Neural progenitor cell (in vitro differentiated cells): ENCODE measurements at regions not wholly inside any gene's neighbourhood (a gene's known extent, or its start where the extent isn't known, plus 50 kb on each side); places are given as distances from the start of the nearest gene placed in this dataset.
A peak's percentile ranks its signal among the peaks of the same experiment; 100 is the strongest.

Source experiments
- DNase-seq: peaks from one replicate; pipeline ENCODE4 v3.0.0-alpha.2; 2016; ENCODE audit warnings: low spot score
- H2AFZ ChIP-seq: fragments of 200-600 bp; sonication (generic); replicated peaks from 2 replicates; pipeline ENCODE4 v1.6.1; 2016; ENCODE audit warnings: antibody characterized with exemption
- H3F3A ChIP-seq: fragments of 200-600 bp; sonication (generic); 2 replicates; pipeline ENCODE4 v1.6.1; 2016; ENCODE audit warnings: antibody characterized with exemption, low read depth
- H3K27ac ChIP-seq: fragments of 200-600 bp; sonication (generic); 2 replicates; pipeline ENCODE4 v1.5.1; 2016; ENCODE audit warnings: mild to moderate bottlenecking
- H3K27me3 ChIP-seq: fragments of 200-600 bp; sonication (generic); 2 replicates; pipeline ENCODE4 v1.6.1; 2016; ENCODE audit warnings: mild to moderate bottlenecking, moderate library complexity
- H3K36me3 ChIP-seq: fragments of 200-600 bp; sonication (generic); 2 replicates; pipeline ENCODE4 v1.5.1; 2016
- H3K4me1 ChIP-seq: fragments of 200-600 bp; sonication (generic); 2 replicates; pipeline ENCODE4 v1.6.1; 2016; ENCODE audit warnings: mixed run types
- H3K4me2 ChIP-seq: fragments of 200-600 bp; sonication (generic); 2 replicates; pipeline ENCODE4 v1.6.1; 2016
- H3K4me3 ChIP-seq: fragments of 200-600 bp; sonication (generic); 2 replicates; pipeline ENCODE4 v1.5.1; 2016
- H3K79me2 ChIP-seq: fragments of 200-600 bp; sonication (generic); 2 replicates; pipeline ENCODE4 v1.6.1; 2016; ENCODE audit warnings: low read depth
- H3K9ac ChIP-seq: fragments of 200-600 bp; sonication (generic); 2 replicates; pipeline ENCODE4 v1.6.1; 2016
- H3K9me3 ChIP-seq: fragments of 200-600 bp; sonication (generic); 2 replicates; pipeline ENCODE4 v1.5.1; 2016; ENCODE audit warnings: low read depth
- H4K20me1 ChIP-seq: fragments of 200-600 bp; sonication (generic); 2 replicates; pipeline ENCODE4 v1.6.1; 2016; ENCODE audit warnings: low read depth
- H3K27ac Mint-ChIP-seq: 3 replicates; pipeline ENCODE4 v1.8.0; 2021; ENCODE audit warnings: mixed read lengths
- H3K27me3 Mint-ChIP-seq: 2 replicates; pipeline ENCODE4 v1.8.0; 2022; ENCODE audit warnings: low read depth, mild to moderate bottlenecking, inconsistent platforms, moderate library complexity, mixed read lengths; ENCODE audit not compliant: insufficient read depth
- H3K36me3 Mint-ChIP-seq: 3 replicates; pipeline ENCODE4 v1.8.0; 2021; ENCODE audit warnings: mixed read lengths
- H3K4me1 Mint-ChIP-seq: 3 replicates; pipeline ENCODE4 v1.8.0; 2021; ENCODE audit warnings: mixed read lengths
- H3K4me3 Mint-ChIP-seq: 3 replicates; pipeline ENCODE4 v1.8.0; 2021; ENCODE audit warnings: mild to moderate bottlenecking, moderate library complexity, mixed read lengths
- H3K9me3 Mint-ChIP-seq: 3 replicates; pipeline ENCODE4 v1.8.0; 2020; ENCODE audit warnings: mixed read lengths
- EZH2 ChIP-seq: fragments of 200-600 bp; sonication (generic); IDR thresholded peaks from 2 replicates; pipeline ENCODE4 v1.6.1; 2017; ENCODE audit warnings: antibody characterized with exemption, mild to moderate bottlenecking, moderate library complexity
- EZH2phosphoT487 ChIP-seq: fragments of 200-600 bp; sonication (generic); IDR thresholded peaks from 2 replicates; pipeline ENCODE4 v1.6.1; 2017; ENCODE audit warnings: antibody characterized with exemption
- TF ChIP-seq, protein P1 (sequence below): fragments of 200-600 bp; sonication (generic); IDR thresholded peaks from 2 replicates; pipeline ENCODE4 v1.5.1; 2017; ENCODE audit warnings: antibody characterized with exemption, mild to moderate bottlenecking

GRCh38 chr1:30817077-30817438 lies 59.5 kb upstream of the LAPTM5 start:
- Histone ChIP-seq H3F3A (peaks cover 5% of the 10 kb centered on the region), H3K4me2 (peak overlapping the region; percentile 60), H4K20me1 (no peaks in the 10 kb centered on the region), H3K36me3 (no peaks in the 10 kb centered on the region), H3K27ac (no peak overlapping the region), H3K4me3 (no peak overlapping the region), H3K4me1 (peaks cover 49% of the 10 kb centered on the region), H3K9me3 (no peaks in the 10 kb centered on the region), H3K27me3 (no peaks in the 10 kb centered on the region), H3K79me2 (no peaks in the 10 kb centered on the region), H2AFZ (no peak overlapping the region), H3K9ac (no peak overlapping the region)
- TF ChIP-seq EZH2phosphoT487, result no peak
- no peak for TF ChIP-seq EZH2
- TF ChIP-seq, protein P1, sequence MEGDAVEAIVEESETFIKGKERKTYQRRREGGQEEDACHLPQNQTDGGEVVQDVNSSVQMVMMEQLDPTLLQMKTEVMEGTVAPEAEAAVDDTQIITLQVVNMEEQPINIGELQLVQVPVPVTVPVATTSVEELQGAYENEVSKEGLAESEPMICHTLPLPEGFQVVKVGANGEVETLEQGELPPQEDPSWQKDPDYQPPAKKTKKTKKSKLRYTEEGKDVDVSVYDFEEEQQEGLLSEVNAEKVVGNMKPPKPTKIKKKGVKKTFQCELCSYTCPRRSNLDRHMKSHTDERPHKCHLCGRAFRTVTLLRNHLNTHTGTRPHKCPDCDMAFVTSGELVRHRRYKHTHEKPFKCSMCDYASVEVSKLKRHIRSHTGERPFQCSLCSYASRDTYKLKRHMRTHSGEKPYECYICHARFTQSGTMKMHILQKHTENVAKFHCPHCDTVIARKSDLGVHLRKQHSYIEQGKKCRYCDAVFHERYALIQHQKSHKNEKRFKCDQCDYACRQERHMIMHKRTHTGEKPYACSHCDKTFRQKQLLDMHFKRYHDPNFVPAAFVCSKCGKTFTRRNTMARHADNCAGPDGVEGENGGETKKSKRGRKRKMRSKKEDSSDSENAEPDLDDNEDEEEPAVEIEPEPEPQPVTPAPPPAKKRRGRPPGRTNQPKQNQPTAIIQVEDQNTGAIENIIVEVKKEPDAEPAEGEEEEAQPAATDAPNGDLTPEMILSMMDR, result no peak
- Mint-ChIP-seq H3K4me3 (peak overlapping the region; percentile 79), H3K4me1 (peaks cover 65% of the 10 kb centered on the region), H3K27ac (peak overlapping the region; percentile 96), H3K27me3 (peaks cover 10% of the 10 kb centered on the region), H3K36me3 (no peaks in the 10 kb centered on the region), H3K9me3 (no peaks in the 10 kb centered on the region)
- DNase-seq, result no peak

DNA sequence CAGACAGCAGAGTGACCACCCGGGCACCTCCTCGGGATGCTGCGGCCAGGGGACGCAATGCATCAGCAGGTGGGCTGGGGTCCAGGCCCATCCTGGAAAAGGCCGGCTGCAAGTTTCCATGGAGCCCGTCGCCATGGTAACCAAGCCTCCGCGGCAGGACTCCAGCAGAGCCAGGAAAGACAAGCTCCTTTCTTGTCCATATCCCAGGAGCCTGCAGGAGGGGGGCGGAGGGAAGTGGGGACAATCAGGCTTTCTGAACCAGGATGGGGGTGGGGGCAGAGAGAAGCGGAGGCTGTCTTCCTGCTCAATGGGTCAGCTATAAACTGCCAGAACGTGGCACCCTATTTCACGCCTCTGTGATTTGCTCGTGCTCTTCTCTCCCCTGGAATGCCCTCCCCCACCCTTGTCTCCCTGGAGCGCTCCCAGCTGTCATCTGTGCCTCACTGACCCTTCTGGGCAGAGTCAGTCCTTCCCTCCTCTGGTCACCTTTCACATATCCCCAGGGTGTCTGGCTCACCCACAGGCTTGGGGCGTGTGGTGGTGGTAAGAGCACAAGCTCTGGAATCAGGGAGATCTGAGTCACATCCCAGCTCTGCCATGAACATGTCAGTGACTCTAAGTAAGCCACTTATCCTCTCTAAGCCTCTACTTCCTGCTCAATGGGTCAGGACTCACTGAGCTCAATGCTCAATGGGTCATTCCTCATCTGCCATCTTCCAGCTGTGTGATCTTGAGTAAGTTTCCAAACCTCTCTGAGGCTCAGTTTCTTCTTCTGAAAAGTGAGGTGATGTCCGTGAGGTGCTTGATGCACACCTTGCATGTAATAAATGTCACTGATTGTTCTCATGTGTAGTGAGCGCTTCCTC lies 58.9 kb upstream of the LAPTM5 start:
- Histone ChIP-seq H3K4me2 (peak overlapping the region; percentile 60), H3K4me1 (peaks cover 49% of the 10 kb centered on the region), H3K9ac (no peak overlapping the region)

GRCh38 chr1:30815556-30815955 lies 58.0 kb upstream of the LAPTM5 start:
- H4K20me1 ChIP-seq, result no peaks in the 10 kb centered on the region
- no peak overlapping the region for H3K27ac ChIP-seq
- peak overlapping the region; percentile 69 for H3K27ac Mint-ChIP-seq
- no peaks in the 10 kb centered on the region for H3K9me3 ChIP-seq
- H3K27me3 Mint-ChIP-seq, result peaks cover 5% of the 10 kb centered on the region
- no peak overlapping the region for H3K4me3 ChIP-seq
- H3K4me1 ChIP-seq, result peaks cover 52% of the 10 kb centered on the region
- H2AFZ ChIP-seq, result no peak overlapping the region
- H3K4me3 Mint-ChIP-seq, result no peak overlapping the region
- H3K9ac ChIP-seq, result no peak overlapping the region
- DNase-seq, result no peak
- no peaks in the 10 kb centered on the region for H3K9me3 Mint-ChIP-seq
- no peak overlapping the region for H3K4me2 ChIP-seq
- TF ChIP-seq EZH2, result no peak
- TF ChIP-seq, protein P1, result no peak
- TF ChIP-seq EZH2phosphoT487, result no peak
- no peaks in the 10 kb centered on the region for H3K79me2 ChIP-seq
- peaks cover 64% of the 10 kb centered on the region for H3K4me1 Mint-ChIP-seq
- no peaks in the 10 kb centered on the region for H3K27me3 ChIP-seq
- no peaks in the 10 kb centered on the region for H3K36me3 ChIP-seq
- no peaks in the 10 kb centered on the region for H3K36me3 Mint-ChIP-seq
- peaks cover 5% of the 10 kb centered on the region for H3F3A ChIP-seq

More for the DNA sequence above, 58.9 kb upstream of the LAPTM5 start:
- Histone ChIP-seq H3K36me3 (no peaks in the 10 kb centered on the region), H3K27ac (no peak overlapping the region), H2AFZ (no peak overlapping the region), H4K20me1 (no peaks in the 10 kb centered on the region), H3F3A (peaks cover 5% of the 10 kb centered on the region), H3K4me3 (peak overlapping the region; percentile 13), H3K9me3 (no peaks in the 10 kb centered on the region), H3K79me2 (no peaks in the 10 kb centered on the region), H3K27me3 (no peaks in the 10 kb centered on the region)
- Mint-ChIP-seq H3K36me3 (no peaks in the 10 kb centered on the region), H3K4me3 (peak overlapping the region; percentile 79), H3K4me1 (peaks cover 64% of the 10 kb centered on the region), H3K27me3 (peaks cover 7% of the 10 kb centered on the region), H3K9me3 (no peaks in the 10 kb centered on the region), H3K27ac (peak overlapping the region; percentile 96)
- TF ChIP-seq EZH2, result no peak
- DNase-seq, result peak; percentile 97

DNA sequence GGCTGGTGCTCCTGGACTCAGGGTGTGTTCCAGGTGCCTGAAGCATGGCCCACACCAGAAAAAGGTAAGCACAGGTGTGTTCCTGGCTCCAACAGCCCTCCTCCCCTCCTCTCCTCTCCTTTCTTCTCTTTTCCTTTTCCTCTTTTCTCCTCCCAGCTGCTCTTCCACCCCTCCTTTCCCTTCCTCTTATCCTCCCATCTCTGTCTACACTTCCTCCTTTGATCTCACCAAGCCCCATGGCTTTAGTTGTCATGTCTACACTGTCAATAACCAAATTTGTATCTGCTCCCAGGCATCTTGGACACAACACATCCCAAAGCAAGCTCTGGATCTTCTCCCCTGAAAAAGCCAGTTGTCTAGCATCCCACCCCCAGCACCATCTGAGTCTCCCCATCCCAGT lies 56.7 kb upstream of the LAPTM5 start:
- H3K36me3 Mint-ChIP-seq, result no peaks in the 10 kb centered on the region
- peaks cover 64% of the 10 kb centered on the region for H3K4me1 Mint-ChIP-seq

More for the DNA sequence above, 56.7 kb upstream of the LAPTM5 start:
- Mint-ChIP-seq H3K27ac (no peak overlapping the region), H3K27me3 (peaks cover 5% of the 10 kb centered on the region), H3K4me3 (no peak overlapping the region), H3K9me3 (no peaks in the 10 kb centered on the region)
- Histone ChIP-seq H3K4me2 (no peak overlapping the region), H3K9ac (no peak overlapping the region), H3K9me3 (no peaks in the 10 kb centered on the region), H4K20me1 (no peaks in the 10 kb centered on the region), H3K36me3 (no peaks in the 10 kb centered on the region), H3F3A (peaks cover 5% of the 10 kb centered on the region), H3K27ac (no peak overlapping the region), H3K4me3 (no peak overlapping the region), H3K79me2 (no peaks in the 10 kb centered on the region), H3K27me3 (no peaks in the 10 kb centered on the region), H3K4me1 (peaks cover 54% of the 10 kb centered on the region), H2AFZ (no peak overlapping the region)
- no peak for TF ChIP-seq EZH2phosphoT487
- DNase-seq, result no peak
